ENCODE measurements at regions not wholly inside any gene's neighbourhood (a gene's known extent, or its start where the extent isn't known, plus 50 kb on each side); places are given as distances from the start of the nearest gene placed in this dataset.

GRCh38 chr3:16809482-16809881 lies 75.3 kb upstream of the PLCL2 start:
- Histone ChIP-seq H3K9ac (ENCODE audit: insufficient read length, low read depth) (no peak overlapping the region), H3K9me3 (ENCODE audit: insufficient read depth, low read length) (no peaks in the 10 kb centered on the region), H3K36me3 (ENCODE audit: insufficient read depth, insufficient read length, low read length) (no peaks in the 10 kb centered on the region), H3K4me3 (ENCODE audit: insufficient read length, low read depth) (no peak overlapping the region), H3K27me3 (ENCODE audit: insufficient read depth, insufficient read length) (no peaks in the 10 kb centered on the region), H3K4me1 (ENCODE audit: insufficient read depth, insufficient read length) (no peaks in the 10 kb centered on the region)
- DNase-seq (ENCODE audit: low read depth, low spot score): no peak
- TF ChIP-seq SUZ12 (IDR thresholded peaks at IDR 0.05; ENCODE audit: extremely low read depth, insufficient read depth, insufficient read length) (no peak), YY1 (IDR thresholded peaks at IDR 0.05; ENCODE audit: insufficient read depth, insufficient read length) (no peak)

- no peak overlapping the region for H3K9ac ChIP-seq (ENCODE audit: insufficient read length, low read depth)
- DNase-seq (ENCODE audit: low read depth, low spot score): no peak
- H3K9me3 ChIP-seq (ENCODE audit: insufficient read depth, low read length): no peaks in the 10 kb centered on the region
- no peak overlapping the region for H3K4me3 ChIP-seq (ENCODE audit: insufficient read length, low read depth)
- H3K27me3 ChIP-seq (ENCODE audit: insufficient read depth, insufficient read length): no peaks in the 10 kb centered on the region
- no peaks in the 10 kb centered on the region for H3K36me3 ChIP-seq (ENCODE audit: insufficient read depth, insufficient read length, low read length)
- no peak for TF ChIP-seq YY1 (IDR thresholded peaks at IDR 0.05; ENCODE audit: insufficient read depth, insufficient read length)
- TF ChIP-seq ZNF274 (IDR thresholded peaks at IDR 0.05; ENCODE audit: low read depth, low read length): no peak
- TF ChIP-seq SUZ12 (IDR thresholded peaks at IDR 0.05; ENCODE audit: extremely low read depth, insufficient read depth, insufficient read length): no peak
- H3K4me1 ChIP-seq (ENCODE audit: insufficient read depth, insufficient read length): no peaks in the 10 kb centered on the region
Observed at GRCh38 chr3:16809993-16810392, 74.8 kb upstream of the PLCL2 start.

GRCh38 chr3:16810593-16811367 lies 74.0 kb upstream of the PLCL2 start:
- H3K9ac ChIP-seq (ENCODE audit: insufficient read length, low read depth): no peak overlapping the region
- no peaks in the 10 kb centered on the region for H3K9me3 ChIP-seq (ENCODE audit: insufficient read depth, low read length)
- H3K27me3 ChIP-seq (ENCODE audit: insufficient read depth, insufficient read length): no peaks in the 10 kb centered on the region
- no peak for DNase-seq (ENCODE audit: low read depth, low spot score)
- H3K36me3 ChIP-seq (ENCODE audit: insufficient read depth, insufficient read length, low read length): no peaks in the 10 kb centered on the region
- no peaks in the 10 kb centered on the region for H3K4me1 ChIP-seq (ENCODE audit: insufficient read depth, insufficient read length)
- TF ChIP-seq ZNF274 (IDR thresholded peaks at IDR 0.05; ENCODE audit: low read depth, low read length): no peak
- TF ChIP-seq SUZ12 (IDR thresholded peaks at IDR 0.05; ENCODE audit: extremely low read depth, insufficient read depth, insufficient read length): no peak
- no peak for TF ChIP-seq YY1 (IDR thresholded peaks at IDR 0.05; ENCODE audit: insufficient read depth, insufficient read length)
- no peak overlapping the region for H3K4me3 ChIP-seq (ENCODE audit: insufficient read length, low read depth)

GRCh38 chr3:16811950-16812349 lies 72.8 kb upstream of the PLCL2 start:
- no peaks in the 10 kb centered on the region for H3K9me3 ChIP-seq (ENCODE audit: insufficient read depth, low read length)
- H3K4me3 ChIP-seq (ENCODE audit: insufficient read length, low read depth): no peak overlapping the region
- no peak for TF ChIP-seq ZNF274 (IDR thresholded peaks at IDR 0.05; ENCODE audit: low read depth, low read length)
- TF ChIP-seq SUZ12 (IDR thresholded peaks at IDR 0.05; ENCODE audit: extremely low read depth, insufficient read depth, insufficient read length): no peak
- no peak for TF ChIP-seq YY1 (IDR thresholded peaks at IDR 0.05; ENCODE audit: insufficient read depth, insufficient read length)
- H3K9ac ChIP-seq (ENCODE audit: insufficient read length, low read depth): no peak overlapping the region
- no peaks in the 10 kb centered on the region for H3K27me3 ChIP-seq (ENCODE audit: insufficient read depth, insufficient read length)
- no peak for DNase-seq (ENCODE audit: low read depth, low spot score)
- no peaks in the 10 kb centered on the region for H3K36me3 ChIP-seq (ENCODE audit: insufficient read depth, insufficient read length, low read length)
- H3K4me1 ChIP-seq (ENCODE audit: insufficient read depth, insufficient read length): no peaks in the 10 kb centered on the region

- H3K27me3 ChIP-seq (ENCODE audit: insufficient read depth, insufficient read length): no peaks in the 10 kb centered on the region
- no peak for DNase-seq (ENCODE audit: low read depth, low spot score)
- no peaks in the 10 kb centered on the region for H3K36me3 ChIP-seq (ENCODE audit: insufficient read depth, insufficient read length, low read length)
- H3K4me1 ChIP-seq (ENCODE audit: insufficient read depth, insufficient read length): no peaks in the 10 kb centered on the region
- H3K9me3 ChIP-seq (ENCODE audit: insufficient read depth, low read length): no peaks in the 10 kb centered on the region
- no peak overlapping the region for H3K9ac ChIP-seq (ENCODE audit: insufficient read length, low read depth)
- no peak for TF ChIP-seq ZNF274 (IDR thresholded peaks at IDR 0.05; ENCODE audit: low read depth, low read length)
- TF ChIP-seq SUZ12 (IDR thresholded peaks at IDR 0.05; ENCODE audit: extremely low read depth, insufficient read depth, insufficient read length): no peak
- no peak for TF ChIP-seq YY1 (IDR thresholded peaks at IDR 0.05; ENCODE audit: insufficient read depth, insufficient read length)
- no peak overlapping the region for H3K4me3 ChIP-seq (ENCODE audit: insufficient read length, low read depth)
Observed at GRCh38 chr3:16813336-16813735, 71.4 kb upstream of the PLCL2 start.

- Histone ChIP-seq H3K9ac (ENCODE audit: insufficient read length, low read depth) (no peak overlapping the region), H3K36me3 (ENCODE audit: insufficient read depth, insufficient read length, low read length) (no peaks in the 10 kb centered on the region), H3K27me3 (ENCODE audit: insufficient read depth, insufficient read length) (no peaks in the 10 kb centered on the region), H3K4me3 (ENCODE audit: insufficient read length, low read depth) (no peak overlapping the region), H3K9me3 (ENCODE audit: insufficient read depth, low read length) (peaks cover 7% of the 10 kb centered on the region; the same call in 1 of the 2 replicates), H3K4me1 (ENCODE audit: insufficient read depth, insufficient read length) (no peaks in the 10 kb centered on the region)
- TF ChIP-seq SUZ12 (IDR thresholded peaks at IDR 0.05; ENCODE audit: extremely low read depth, insufficient read depth, insufficient read length): no peak
- no peak for TF ChIP-seq YY1 (IDR thresholded peaks at IDR 0.05; ENCODE audit: insufficient read depth, insufficient read length)
- TF ChIP-seq ZNF274 (IDR thresholded peaks at IDR 0.05; ENCODE audit: low read depth, low read length): no peak
- DNase-seq (ENCODE audit: low read depth, low spot score): no peak
Observed at GRCh38 chr3:16816048-16816780, 68.5 kb upstream of the PLCL2 start.

GRCh38 chr3:16817197-16817596 lies 67.6 kb upstream of the PLCL2 start:
- Histone ChIP-seq H3K9me3 (ENCODE audit: insufficient read depth, low read length) (peaks cover 7% of the 10 kb centered on the region; the same call in 1 of the 2 replicates), H3K4me1 (ENCODE audit: insufficient read depth, insufficient read length) (no peaks in the 10 kb centered on the region), H3K4me3 (ENCODE audit: insufficient read length, low read depth) (no peak overlapping the region), H3K9ac (ENCODE audit: insufficient read length, low read depth) (no peak overlapping the region), H3K27me3 (ENCODE audit: insufficient read depth, insufficient read length) (no peaks in the 10 kb centered on the region), H3K36me3 (ENCODE audit: insufficient read depth, insufficient read length, low read length) (no peaks in the 10 kb centered on the region)
- no peak for DNase-seq (ENCODE audit: low read depth, low spot score)
- TF ChIP-seq ZNF274 (IDR thresholded peaks at IDR 0.05; ENCODE audit: low read depth, low read length) (no peak), SUZ12 (IDR thresholded peaks at IDR 0.05; ENCODE audit: extremely low read depth, insufficient read depth, insufficient read length) (no peak), YY1 (IDR thresholded peaks at IDR 0.05; ENCODE audit: insufficient read depth, insufficient read length) (no peak)

Data from NT2/D1 (cell line).